Kidney epithelial cell (primary cell): ENCODE measurements at regions not wholly inside any gene's neighbourhood (a gene's known extent, or its start where the extent isn't known, plus 50 kb on each side); places are given as distances from the start of the nearest gene placed in this dataset.

Source experiments
- DNase-seq: peaks from one replicate; pipeline ENCODE4 v3.0.0-alpha.2; 2010; ENCODE audit warnings: low read depth
- H3K27me3 ChIP-seq: 2 replicates; pipeline ENCODE4 v1.6.0; 2011; ENCODE audit warnings: low read length; ENCODE audit not compliant: control insufficient read depth, insufficient read depth
- H3K36me3 ChIP-seq: 2 replicates; pipeline ENCODE4 v1.5.1; 2011; ENCODE audit warnings: low read length; ENCODE audit not compliant: control insufficient read depth, insufficient read depth
- H3K4me3 ChIP-seq: 2 replicates; pipeline ENCODE4 v1.5.1; 2011; ENCODE audit warnings: low read depth, mild to moderate bottlenecking, control low read depth, low read length
- TF ChIP-seq, protein P1 (sequence below): IDR thresholded peaks from 2 replicates; pipeline ENCODE4 v1.5.1; 2011; ENCODE audit warnings: mild to moderate bottlenecking, moderate library complexity, low read length, control low read depth, inconsistent platforms; ENCODE audit not compliant: insufficient read depth, poor library complexity, severe bottlenecking

DNA sequence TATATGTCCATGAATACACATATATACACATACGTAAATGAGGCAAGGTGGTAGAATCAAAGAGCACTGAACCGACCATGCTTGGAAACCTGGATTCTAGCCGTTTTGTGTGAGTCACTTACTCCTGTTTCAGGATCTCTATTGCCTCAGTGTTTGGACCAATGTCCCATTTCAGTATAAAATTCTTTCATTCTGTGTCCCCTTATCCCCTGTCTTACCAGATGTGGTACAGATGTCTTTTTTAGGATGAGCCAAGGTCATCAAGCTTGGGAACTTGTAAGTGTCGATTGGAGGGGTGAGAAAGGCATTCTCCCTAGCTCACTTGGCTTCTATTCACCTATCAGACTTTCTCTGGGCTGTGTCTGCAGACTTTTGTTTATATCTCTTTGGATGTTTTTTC, 139.9 kb upstream of the CHL1 start:
- Histone ChIP-seq H3K27me3 (no peaks in the 10 kb centered on the region), H3K4me3 (no peak overlapping the region), H3K36me3 (no peaks in the 10 kb centered on the region)
- TF ChIP-seq, protein P1, sequence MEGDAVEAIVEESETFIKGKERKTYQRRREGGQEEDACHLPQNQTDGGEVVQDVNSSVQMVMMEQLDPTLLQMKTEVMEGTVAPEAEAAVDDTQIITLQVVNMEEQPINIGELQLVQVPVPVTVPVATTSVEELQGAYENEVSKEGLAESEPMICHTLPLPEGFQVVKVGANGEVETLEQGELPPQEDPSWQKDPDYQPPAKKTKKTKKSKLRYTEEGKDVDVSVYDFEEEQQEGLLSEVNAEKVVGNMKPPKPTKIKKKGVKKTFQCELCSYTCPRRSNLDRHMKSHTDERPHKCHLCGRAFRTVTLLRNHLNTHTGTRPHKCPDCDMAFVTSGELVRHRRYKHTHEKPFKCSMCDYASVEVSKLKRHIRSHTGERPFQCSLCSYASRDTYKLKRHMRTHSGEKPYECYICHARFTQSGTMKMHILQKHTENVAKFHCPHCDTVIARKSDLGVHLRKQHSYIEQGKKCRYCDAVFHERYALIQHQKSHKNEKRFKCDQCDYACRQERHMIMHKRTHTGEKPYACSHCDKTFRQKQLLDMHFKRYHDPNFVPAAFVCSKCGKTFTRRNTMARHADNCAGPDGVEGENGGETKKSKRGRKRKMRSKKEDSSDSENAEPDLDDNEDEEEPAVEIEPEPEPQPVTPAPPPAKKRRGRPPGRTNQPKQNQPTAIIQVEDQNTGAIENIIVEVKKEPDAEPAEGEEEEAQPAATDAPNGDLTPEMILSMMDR, result no peak
- no peak for DNase-seq

DNA sequence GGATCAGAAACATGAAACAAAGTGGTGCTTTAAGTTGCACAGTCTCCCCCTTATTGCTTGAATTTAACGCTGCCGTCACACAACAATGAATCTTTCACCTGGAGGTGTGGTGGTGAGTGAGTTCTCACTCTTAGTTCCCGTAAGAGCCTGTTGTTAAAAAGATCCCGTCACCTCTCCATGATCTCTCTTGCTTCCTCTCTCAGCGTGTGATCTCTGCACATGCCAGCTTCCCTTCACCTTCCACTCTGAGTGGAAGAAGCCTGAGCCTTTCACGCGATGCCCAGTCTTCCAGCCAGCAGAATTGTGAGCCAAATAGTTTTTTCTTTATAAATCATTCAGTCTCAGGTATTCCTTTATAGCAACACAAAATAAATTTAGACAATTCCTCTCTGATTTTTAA, 136.7 kb upstream of the CHL1 start:
- no peak overlapping the region for H3K4me3 ChIP-seq
- TF ChIP-seq, protein P1, result no peak
- H3K36me3 ChIP-seq, result no peaks in the 10 kb centered on the region
- no peaks in the 10 kb centered on the region for H3K27me3 ChIP-seq
- no peak for DNase-seq

- no peak for DNase-seq
- no peaks in the 10 kb centered on the region for H3K27me3 ChIP-seq
- no peak overlapping the region for H3K4me3 ChIP-seq
- H3K36me3 ChIP-seq, result no peaks in the 10 kb centered on the region
- TF ChIP-seq, protein P1, result no peak
Measured at GRCh38 chr3:63095-63765, 133.3 kb upstream of the CHL1 start.

- Histone ChIP-seq H3K36me3 (no peaks in the 10 kb centered on the region), H3K27me3 (no peaks in the 10 kb centered on the region), H3K4me3 (no peak overlapping the region)
- DNase-seq, result no peak
- TF ChIP-seq, protein P1, result no peak
Measured at GRCh38 chr3:69690-70089, 126.9 kb upstream of the CHL1 start.

DNA sequence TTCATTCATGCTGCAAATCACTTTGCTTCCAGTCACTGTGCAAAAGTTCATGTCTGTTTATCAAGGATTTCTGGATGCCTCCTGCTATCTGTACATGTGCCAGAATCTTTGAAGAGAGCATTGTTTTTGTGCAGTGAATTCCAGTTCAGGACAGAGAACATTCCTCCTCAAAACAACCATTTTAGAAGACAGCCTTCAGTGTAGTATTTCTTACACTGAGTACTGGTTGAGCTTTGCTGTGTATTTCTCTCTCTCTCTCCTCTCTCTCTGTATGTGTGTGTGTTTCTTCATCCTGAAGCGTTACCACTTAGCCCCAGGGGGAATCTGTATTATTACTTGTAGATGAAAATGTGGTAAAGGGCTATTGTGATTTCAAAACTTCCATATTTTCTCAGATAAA, 123.8 kb upstream of the CHL1 start:
- no peak for DNase-seq
- no peaks in the 10 kb centered on the region for H3K27me3 ChIP-seq
- TF ChIP-seq, protein P1, result no peak
- no peak overlapping the region for H3K4me3 ChIP-seq
- no peaks in the 10 kb centered on the region for H3K36me3 ChIP-seq

DNA sequence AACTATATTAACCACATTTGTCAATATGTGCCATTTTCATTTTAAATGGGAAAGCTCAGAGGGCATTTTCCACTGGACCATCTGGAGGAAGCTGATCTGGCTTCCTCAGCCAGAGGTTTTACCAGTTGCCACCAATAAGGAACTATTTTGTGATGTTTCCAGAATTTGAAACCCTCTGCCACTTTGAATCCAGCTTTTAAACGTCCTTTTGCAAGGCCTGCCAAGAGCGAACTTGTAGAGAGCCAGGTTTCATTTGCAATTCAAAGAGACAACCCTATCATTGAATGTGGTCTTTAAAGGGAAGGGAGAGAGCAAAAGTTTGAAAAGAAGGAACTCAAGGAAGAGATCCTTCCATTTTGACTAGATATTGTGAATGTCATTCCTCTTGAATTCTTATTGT, 123.3 kb upstream of the CHL1 start:
- TF ChIP-seq, protein P1, result no peak
- no peaks in the 10 kb centered on the region for H3K27me3 ChIP-seq
- no peak overlapping the region for H3K4me3 ChIP-seq
- H3K36me3 ChIP-seq, result no peaks in the 10 kb centered on the region
- DNase-seq, result no peak
